Esophagus muscularis mucosa (tissue), 3 donors: ENCODE measurements at regions not wholly inside any gene's neighbourhood (a gene's known extent, or its start where the extent isn't known, plus 50 kb on each side); places are given as distances from the start of the nearest gene placed in this dataset.

Source experiments
- POLR2A ChIP-seq: fragments of 450-650 bp; IDR thresholded peaks from one replicate; pipeline ENCODE4 v1.6.1; 2017; ENCODE audit warnings: antibody characterized with exemption, moderate library complexity, mild to moderate bottlenecking, low read depth
- TF ChIP-seq, protein P1 (sequence below), 3 experiments: fragments of 200-600 bp in 2 of 3; fragments of 450-650 bp in 1 of 3; sonication (generic) in 2 of 3; IDR thresholded peaks; one replicate each; pipeline ENCODE4 v1.5.1; 2017 to 2019; ENCODE audit warnings: antibody characterized with exemption in 3 of 3, mild to moderate bottlenecking in 2 of 3, moderate library complexity in 1 of 3

DNA sequence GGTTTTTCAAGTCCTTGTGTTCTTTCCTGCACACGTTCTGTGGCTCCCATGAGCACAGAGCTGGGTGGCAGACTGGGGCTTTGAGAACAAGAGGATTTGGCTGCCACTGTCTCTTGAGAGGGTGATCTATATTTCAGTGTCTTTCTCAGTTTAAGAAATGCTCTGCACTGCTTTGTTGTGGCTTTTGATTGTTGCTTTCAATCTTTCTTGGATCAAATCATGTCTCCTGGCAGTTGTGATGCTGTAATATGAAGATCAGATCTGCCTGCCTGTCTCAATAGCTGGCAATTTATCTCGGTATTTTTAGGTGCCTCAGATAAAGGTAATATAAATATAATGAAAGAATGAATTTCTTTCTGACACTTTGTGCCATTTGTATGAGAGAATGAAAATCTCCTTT is 273.3 kb upstream of the LCORL start:
- TF ChIP-seq, protein P1, sequence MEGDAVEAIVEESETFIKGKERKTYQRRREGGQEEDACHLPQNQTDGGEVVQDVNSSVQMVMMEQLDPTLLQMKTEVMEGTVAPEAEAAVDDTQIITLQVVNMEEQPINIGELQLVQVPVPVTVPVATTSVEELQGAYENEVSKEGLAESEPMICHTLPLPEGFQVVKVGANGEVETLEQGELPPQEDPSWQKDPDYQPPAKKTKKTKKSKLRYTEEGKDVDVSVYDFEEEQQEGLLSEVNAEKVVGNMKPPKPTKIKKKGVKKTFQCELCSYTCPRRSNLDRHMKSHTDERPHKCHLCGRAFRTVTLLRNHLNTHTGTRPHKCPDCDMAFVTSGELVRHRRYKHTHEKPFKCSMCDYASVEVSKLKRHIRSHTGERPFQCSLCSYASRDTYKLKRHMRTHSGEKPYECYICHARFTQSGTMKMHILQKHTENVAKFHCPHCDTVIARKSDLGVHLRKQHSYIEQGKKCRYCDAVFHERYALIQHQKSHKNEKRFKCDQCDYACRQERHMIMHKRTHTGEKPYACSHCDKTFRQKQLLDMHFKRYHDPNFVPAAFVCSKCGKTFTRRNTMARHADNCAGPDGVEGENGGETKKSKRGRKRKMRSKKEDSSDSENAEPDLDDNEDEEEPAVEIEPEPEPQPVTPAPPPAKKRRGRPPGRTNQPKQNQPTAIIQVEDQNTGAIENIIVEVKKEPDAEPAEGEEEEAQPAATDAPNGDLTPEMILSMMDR (IDR thresholded peaks at IDR 0.05) = no peak
- TF ChIP-seq POLR2A = no peak
